ENCODE measurements at regions not wholly inside any gene's neighbourhood (a gene's known extent, or its start where the extent isn't known, plus 50 kb on each side); places are given as distances from the start of the nearest gene placed in this dataset.
"Not testable (repeated sequence)": the region's sequence is repeated elsewhere in the genome, so short reads cannot be mapped to it uniquely, and the experiment has no call there.

GRCh38 chr12:131290255-131290959, 336.7 kb downstream of the ADGRD1 start:
- DNase-seq: no peak

- DNase-seq: not testable (repeated sequence)
Observed at GRCh38 chr12:131293071-131294015, 339.6 kb downstream of the ADGRD1 start.

- DNase-seq: not testable (repeated sequence)
Observed at GRCh38 chr12:131294716-131295115, 341.0 kb downstream of the ADGRD1 start.

GRCh38 chr12:131295117-131295516, 341.4 kb downstream of the ADGRD1 start:
- not testable (repeated sequence) for DNase-seq

- not testable (repeated sequence) for DNase-seq
Observed at GRCh38 chr12:131295559-131295958, 341.9 kb downstream of the ADGRD1 start.

GRCh38 chr12:131296136-131296535, 342.4 kb downstream of the ADGRD1 start:
- DNase-seq: not testable (repeated sequence)

GRCh38 chr12:131296651-131297050, 342.9 kb downstream of the ADGRD1 start:
- not testable (repeated sequence) for DNase-seq

GRCh38 chr12:131298526-131299369, 345.0 kb downstream of the ADGRD1 start:
- DNase-seq: not testable (repeated sequence)

GRCh38 chr12:131299370-131299701, 345.6 kb downstream of the ADGRD1 start:
- not testable (repeated sequence) for DNase-seq

- not testable (repeated sequence) for DNase-seq
Observed at GRCh38 chr12:131303576-131303975, 349.9 kb downstream of the ADGRD1 start.

GRCh38 chr12:131304642-131305041, 350.9 kb downstream of the ADGRD1 start:
- DNase-seq: not testable (repeated sequence)

GRCh38 chr12:131309700-131310099, 356.0 kb downstream of the ADGRD1 start:
- no peak for DNase-seq

GRCh38 chr12:131310227-131310969, 356.7 kb downstream of the ADGRD1 start:
- not testable (repeated sequence) for DNase-seq

- DNase-seq: not testable (repeated sequence)
Observed at GRCh38 chr12:131311279-131311722, 357.6 kb downstream of the ADGRD1 start.

- DNase-seq: no peak
Observed at GRCh38 chr12:131311764-131312163, 358.1 kb downstream of the ADGRD1 start.

- DNase-seq: not testable (repeated sequence)
Observed at GRCh38 chr12:131312382-131312781, 358.7 kb downstream of the ADGRD1 start.

- no peak for DNase-seq
Observed at GRCh38 chr12:131312793-131313545, 359.3 kb downstream of the ADGRD1 start.

- DNase-seq: no peak
Observed at GRCh38 chr12:131313635-131314034, 359.9 kb downstream of the ADGRD1 start.

GRCh38 chr12:131314524-131315090, 360.9 kb downstream of the ADGRD1 start:
- no peak for DNase-seq

- DNase-seq: no peak
Observed at GRCh38 chr12:131315601-131316000, 361.9 kb downstream of the ADGRD1 start.

- DNase-seq: no peak
Observed at GRCh38 chr12:131316388-131316787, 362.7 kb downstream of the ADGRD1 start.

All from 8988T (cell line).